Spinal cord (tissue), 9 donors: ENCODE measurements at regions not wholly inside any gene's neighbourhood (a gene's known extent, or its start where the extent isn't known, plus 50 kb on each side); places are given as distances from the start of the nearest gene placed in this dataset.
"Not testable (repeated sequence)": the region's sequence is repeated elsewhere in the genome, so short reads cannot be mapped to it uniquely, and the experiment has no call there.

Source experiments
- DNase-seq, 6 donors: peaks; one replicate each; pipeline versions ENCODE4 v3.0.0 to v3.0.0-alpha.2; 2013 to 2015; ENCODE audit warnings: low spot score in 6 of 6, low read depth in 4 of 6
- H3K27ac ChIP-seq: one replicate; pipeline ENCODE4 v1.5.1; 2013; ENCODE audit warnings: low read depth, low read length, control low read depth
- H3K27me3 ChIP-seq: one replicate; pipeline ENCODE4 v1.6.1; 2013; ENCODE audit warnings: low read length; ENCODE audit not compliant: control insufficient read depth, insufficient read depth
- H3K36me3 ChIP-seq: one replicate; pipeline ENCODE4 v1.6.1; 2013; ENCODE audit warnings: low read length; ENCODE audit not compliant: control insufficient read depth, insufficient read depth
- H3K4me1 ChIP-seq: one replicate; pipeline ENCODE4 v1.6.1; 2013; ENCODE audit warnings: low read length; ENCODE audit not compliant: control insufficient read depth, insufficient read depth
- H3K4me3 ChIP-seq: one replicate; pipeline ENCODE4 v1.5.1; 2013; ENCODE audit warnings: low read depth, low read length, control low read depth
- H3K9me3 ChIP-seq: one replicate; pipeline ENCODE4 v1.6.1; 2013; ENCODE audit warnings: low read length; ENCODE audit not compliant: control insufficient read depth, insufficient read depth
- WGBS: methylation state at CpG from one replicate; pipeline ENCODE4 v1.1.5; 2013; ENCODE audit warnings: missing lambda C conversion rate; ENCODE audit not compliant: insufficient coverage; 5-methylcytosine and 5-hydroxymethylcytosine counted together
- donor health status: healthy.

DNA sequence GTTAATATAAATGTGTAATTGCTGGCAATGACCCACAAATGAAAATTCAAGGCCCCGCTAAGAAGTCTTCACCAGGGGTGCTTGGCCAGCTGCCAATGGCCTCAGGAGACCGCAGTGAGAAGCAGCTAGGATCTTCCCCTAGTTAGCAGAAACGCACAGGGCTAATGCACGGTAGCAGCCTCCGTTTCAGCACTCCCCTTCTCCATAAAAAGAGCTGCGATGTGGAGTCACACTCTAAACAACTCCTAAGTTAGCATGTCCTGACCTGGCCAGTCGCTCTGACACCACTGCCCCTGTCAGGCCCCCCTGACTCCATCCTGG lies 139.0 kb downstream of the SEPTIN14 start:
- Histone ChIP-seq H3K4me1 (peaks cover 6% of the 10 kb centered on the region), H3K36me3 (no peaks in the 10 kb centered on the region), H3K9me3 (no peaks in the 10 kb centered on the region), H3K27ac (no peak overlapping the region), H3K4me3 (no peak overlapping the region), H3K27me3 (no peaks in the 10 kb centered on the region)
- peak in 2 of 6 donors; percentile 6 to 28 for DNase-seq
- WGBS: 25% methylated on average over 7 of the region's 7 CpGs

DNA sequence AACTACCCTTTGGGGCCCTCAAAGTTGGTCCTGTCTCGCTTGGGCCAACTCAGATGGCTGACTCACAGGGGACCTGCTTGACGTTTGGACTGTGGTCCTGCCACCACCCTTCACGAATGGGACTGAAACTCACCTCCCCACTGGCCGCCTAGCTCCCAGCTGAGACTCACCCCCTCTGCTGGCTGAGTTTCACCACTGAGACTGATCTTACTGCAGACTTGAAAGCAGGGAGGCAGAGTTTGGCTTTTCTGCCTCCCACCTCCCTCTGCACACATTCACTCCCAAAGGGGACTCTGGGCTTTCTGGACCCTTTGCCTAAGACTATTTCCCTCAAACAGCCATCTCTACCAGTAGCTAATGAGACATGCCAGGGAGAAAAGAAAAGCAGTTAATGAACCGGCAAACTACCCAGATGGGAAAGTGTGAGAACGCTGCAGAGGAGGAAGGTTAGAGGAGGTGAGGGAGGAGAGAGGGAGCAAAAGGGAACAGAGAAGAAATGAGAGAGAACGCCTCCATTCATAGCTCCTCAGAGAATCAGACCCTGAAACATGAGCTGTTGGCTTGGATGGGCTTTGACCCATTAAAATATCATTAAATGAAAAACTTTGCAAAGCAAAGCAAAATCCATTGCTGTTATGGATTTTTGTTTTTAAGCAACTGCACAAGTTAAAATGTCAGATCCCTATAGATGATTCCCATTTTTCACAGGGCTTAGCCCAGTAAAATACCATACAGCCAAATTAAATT lies 139.5 kb downstream of the SEPTIN14 start:
- H3K27ac ChIP-seq, H3K4me3 ChIP-seq, H3K27me3 ChIP-seq, H3K4me1 ChIP-seq, H3K36me3 ChIP-seq, H3K9me3 ChIP-seq: not testable (repeated sequence)
- WGBS: 20% methylated on average over 1 of the region's 7 CpGs
- peak in 3 of 6 donors; percentile 11 to 59 (median 34) for DNase-seq

DNA sequence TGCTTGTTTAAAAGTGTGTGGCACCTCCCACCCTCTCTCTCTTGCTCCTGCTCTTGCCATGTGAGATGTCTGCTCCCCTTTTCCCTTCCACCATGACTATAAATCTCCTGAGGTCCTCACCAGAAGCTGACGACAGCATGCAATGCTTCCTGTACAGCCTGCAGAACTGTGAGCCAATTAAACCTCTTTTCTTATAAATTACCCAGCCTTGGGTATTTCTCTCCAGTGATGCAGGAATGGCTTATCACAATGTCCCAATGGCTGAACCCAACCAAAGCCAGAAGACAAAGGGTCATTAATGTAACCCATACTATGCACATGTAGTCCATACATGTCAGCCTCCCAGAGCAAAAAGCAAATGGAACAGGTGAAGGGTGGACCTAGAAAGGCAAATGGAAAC lies 141.5 kb downstream of the SEPTIN14 start:
- not testable (repeated sequence) for DNase-seq, H3K27me3 ChIP-seq, H3K4me3 ChIP-seq, H3K27ac ChIP-seq, H3K36me3 ChIP-seq, H3K9me3 ChIP-seq, H3K4me1 ChIP-seq
- WGBS: no CpG with 5 or more reads among the region's 1 CpG

DNA sequence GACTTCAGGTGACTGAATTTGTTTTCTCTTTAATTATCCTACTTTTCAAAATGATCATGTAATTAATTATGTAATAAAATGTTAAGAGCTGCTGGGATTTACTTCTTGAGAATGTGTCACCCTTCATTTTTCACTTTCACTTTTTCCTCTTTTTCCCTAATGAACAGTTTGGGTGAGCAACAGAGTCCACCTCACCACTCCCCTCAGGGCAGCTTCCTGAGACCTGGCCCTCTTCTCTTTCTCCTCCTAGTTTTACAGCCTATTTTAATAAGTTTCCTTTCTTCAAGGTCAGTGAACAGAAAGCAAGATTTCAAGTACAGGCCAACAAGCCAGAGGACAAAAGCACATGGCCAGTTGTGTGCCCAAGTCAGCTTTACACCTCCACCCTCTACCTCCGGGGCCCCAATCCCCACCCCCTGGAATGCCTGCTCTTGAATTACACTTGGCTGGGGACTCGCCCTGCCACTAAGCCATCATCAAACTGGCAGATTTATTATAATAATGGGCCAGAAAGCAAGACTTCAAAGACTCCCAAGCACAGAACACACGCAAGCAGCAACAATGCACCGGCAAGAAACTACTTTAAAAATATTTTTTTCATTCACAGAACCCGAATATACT lies 143.1 kb upstream of the VOPP1 start:
- H3K9me3 ChIP-seq, H3K4me3 ChIP-seq, H3K36me3 ChIP-seq, H3K27me3 ChIP-seq, H3K27ac ChIP-seq, DNase-seq, H3K4me1 ChIP-seq: not testable (repeated sequence)
- WGBS: 20% methylated on average over 1 of the region's 5 CpGs

DNA sequence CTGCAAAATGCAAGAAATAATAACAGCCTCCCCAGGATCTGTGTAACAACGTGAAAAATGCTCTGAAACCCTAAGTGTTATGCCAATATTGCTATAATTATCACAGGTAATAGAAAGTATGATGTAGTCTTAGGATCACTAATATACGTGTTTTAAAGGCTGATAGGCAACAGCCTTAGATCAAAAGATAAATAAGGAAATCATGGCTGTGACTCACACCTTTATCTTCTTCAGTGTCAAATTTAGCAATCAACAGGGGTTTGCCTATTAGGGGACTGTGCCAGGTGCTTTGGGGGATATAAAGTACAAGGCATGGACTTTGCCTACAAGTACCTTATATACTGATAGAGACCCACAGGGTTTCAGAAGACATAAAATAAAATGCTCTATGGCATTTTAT lies 142.1 kb upstream of the VOPP1 start:
- not testable (repeated sequence) for H3K4me1 ChIP-seq, H3K27me3 ChIP-seq, H3K27ac ChIP-seq, H3K9me3 ChIP-seq, H3K4me3 ChIP-seq, DNase-seq, H3K36me3 ChIP-seq
- WGBS: no CpG with 5 or more reads among the region's 2 CpGs

DNA sequence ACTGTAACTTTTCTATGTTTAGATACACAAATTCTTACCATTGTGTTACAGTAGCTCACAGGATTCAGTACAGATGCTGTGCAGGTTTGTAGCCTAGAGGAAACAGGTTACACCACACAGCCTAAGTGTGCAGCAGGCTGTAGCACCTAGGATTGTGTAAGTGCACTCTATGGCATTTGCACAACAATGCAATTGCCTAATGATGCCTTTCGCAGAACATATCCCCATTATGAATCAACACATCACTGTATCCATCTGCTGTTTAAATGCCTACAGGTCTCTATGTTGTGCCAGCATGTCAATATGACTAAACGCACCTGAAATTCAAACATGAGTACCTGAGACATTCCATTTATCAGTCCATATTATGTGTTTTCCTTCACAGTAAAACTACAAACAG lies 138.0 kb upstream of the VOPP1 start:
- not testable (repeated sequence) for H3K4me1 ChIP-seq, H3K27ac ChIP-seq, DNase-seq, H3K9me3 ChIP-seq, H3K36me3 ChIP-seq, H3K27me3 ChIP-seq, H3K4me3 ChIP-seq
- 81% methylated on average over 1 of the region's 2 CpGs for WGBS

DNA sequence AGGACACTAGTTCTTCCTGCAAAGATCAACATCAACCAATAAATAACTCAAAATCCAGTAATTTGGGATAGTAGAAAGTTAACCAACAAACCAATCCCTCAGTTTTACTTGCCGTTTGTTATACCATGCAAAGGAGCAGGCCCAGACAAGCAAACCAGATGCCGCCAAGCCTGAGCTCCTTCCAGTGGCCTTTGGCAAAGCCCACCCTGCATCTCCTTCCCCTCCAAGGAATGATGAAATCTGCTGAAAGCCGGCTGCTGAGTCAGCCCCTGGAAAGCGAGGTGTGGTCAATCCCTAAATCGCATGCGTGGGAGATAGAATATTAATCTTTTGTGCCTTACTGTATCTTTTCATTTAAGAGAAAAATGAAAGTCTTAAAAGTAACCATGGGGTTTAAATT lies 135.7 kb upstream of the VOPP1 start:
- H3K27me3 ChIP-seq, H3K4me3 ChIP-seq, H3K9me3 ChIP-seq, H3K27ac ChIP-seq, H3K36me3 ChIP-seq, DNase-seq, H3K4me1 ChIP-seq: not testable (repeated sequence)
- 95% methylated on average over 2 of the region's 6 CpGs for WGBS

DNA sequence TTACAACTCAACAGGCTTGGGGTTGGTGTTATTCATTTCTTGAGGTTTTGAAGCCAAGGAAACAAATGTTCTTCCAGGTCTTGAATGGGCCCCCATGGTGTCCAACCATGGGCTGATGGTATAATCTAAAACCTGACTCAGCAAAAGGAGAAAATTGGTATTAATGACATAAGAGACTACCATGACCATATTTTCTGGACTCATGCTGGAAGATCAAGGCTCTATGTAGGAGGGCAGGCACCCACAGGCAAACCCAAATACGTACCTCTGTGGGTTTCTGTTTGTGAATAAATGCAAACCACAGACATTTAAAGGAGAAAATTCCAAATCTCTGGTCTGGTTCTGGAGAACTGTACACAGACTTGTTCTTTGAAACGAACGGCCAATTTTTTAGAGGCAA lies 135.1 kb upstream of the VOPP1 start:
- H3K27me3 ChIP-seq, H3K9me3 ChIP-seq, H3K4me1 ChIP-seq, H3K27ac ChIP-seq, DNase-seq, H3K36me3 ChIP-seq, H3K4me3 ChIP-seq: not testable (repeated sequence)
- no CpG with 5 or more reads among the region's 3 CpGs for WGBS

DNA sequence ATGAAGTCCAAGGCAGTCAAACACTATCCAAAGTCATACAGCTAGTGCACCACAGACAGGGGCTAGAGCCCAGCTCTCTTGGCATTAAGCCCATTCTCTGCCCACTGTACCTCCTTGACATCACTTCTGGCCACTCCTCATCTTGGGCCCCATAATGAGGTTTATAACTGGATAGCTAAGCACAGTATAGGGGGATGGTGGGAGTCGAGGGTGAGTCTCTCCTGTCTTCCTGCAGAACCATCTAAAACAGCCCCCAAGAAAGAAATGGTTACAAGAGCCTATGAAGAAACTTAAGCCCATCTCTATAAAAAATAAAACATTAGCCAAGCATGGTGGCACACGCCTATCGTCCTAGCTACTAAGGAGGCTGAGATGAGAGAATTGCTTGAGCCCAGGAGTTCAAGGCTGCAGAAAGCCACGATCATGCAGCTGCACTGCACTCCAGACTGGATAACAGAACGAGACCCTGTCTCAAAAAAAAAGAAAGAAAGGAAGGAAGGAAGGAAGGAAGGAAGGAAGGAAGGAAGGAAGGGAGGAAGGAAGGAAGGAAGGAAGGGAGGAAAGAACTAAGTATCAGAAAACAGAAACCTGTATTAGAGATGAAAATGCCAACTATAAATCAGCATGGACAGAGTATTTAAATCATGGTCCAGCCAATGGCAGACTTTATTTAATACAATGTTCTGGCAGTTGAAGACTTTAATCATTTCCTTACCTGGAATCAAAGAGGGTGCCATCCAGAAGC lies 134.3 kb upstream of the VOPP1 start:
- H3K27ac ChIP-seq, H3K27me3 ChIP-seq, H3K4me1 ChIP-seq, H3K9me3 ChIP-seq, H3K36me3 ChIP-seq, DNase-seq, H3K4me3 ChIP-seq: not testable (repeated sequence)
- WGBS: 100% methylated on average over 1 of the region's 5 CpGs
